NB4 (cell line): ENCODE measurements at regions not wholly inside any gene's neighbourhood (a gene's known extent, or its start where the extent isn't known, plus 50 kb on each side); places are given as distances from the start of the nearest gene placed in this dataset.
A peak's percentile ranks its signal among the peaks of the same experiment; 100 is the strongest.

Experiments
- DNase-seq: peaks from one replicate; pipeline ENCODE4 v3.0.0; 2010; ENCODE audit warnings: low read depth
- H3K4me3 ChIP-seq: one replicate; pipeline ENCODE4 v1.5.1; 2011; ENCODE audit warnings: mild to moderate bottlenecking, low read depth, low read length, moderate library complexity
- MYC ChIP-seq: IDR thresholded peaks from 2 replicates; pipeline ENCODE4 v1.6.1; 2011; ENCODE audit warnings: low read depth, low read length
- POLR2A ChIP-seq: IDR thresholded peaks from 2 replicates; pipeline ENCODE4 v1.6.1; 2011; ENCODE audit warnings: mild to moderate bottlenecking; ENCODE audit not compliant: insufficient read length; ENCODE audit errors: extremely low read depth
- TF ChIP-seq, protein P1 (sequence below): IDR thresholded peaks from one replicate; pipeline ENCODE4 v1.5.1; 2012; ENCODE audit warnings: low read depth, low read length
- TF ChIP-seq, protein P2 (sequence below): IDR thresholded peaks from 2 replicates; pipeline ENCODE4 v1.6.1; 2011; ENCODE audit warnings: low read depth, low read length

DNA sequence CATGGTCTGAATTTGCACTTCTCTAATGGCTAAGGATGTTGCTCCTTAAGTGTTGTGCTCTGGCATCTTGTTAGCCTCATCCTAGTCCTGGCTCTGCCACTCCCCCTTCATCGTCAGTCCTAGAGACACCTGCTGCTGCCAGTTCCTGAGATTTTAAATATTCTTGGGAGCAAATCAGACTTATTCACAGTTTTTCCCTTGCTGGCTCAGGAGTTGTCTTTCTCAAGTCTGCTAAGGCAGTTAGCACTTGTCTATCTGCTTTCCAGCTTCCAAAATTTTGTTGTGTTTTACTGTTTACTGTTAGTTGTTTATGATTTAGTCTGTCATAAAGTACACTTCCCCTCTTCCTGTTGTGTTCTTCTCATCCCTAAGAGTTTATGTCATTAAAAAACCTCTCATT lies 201.0 kb downstream of the KIF26A start:
- H3K4me3 ChIP-seq: no peak overlapping the region
- DNase-seq: no peak
- TF ChIP-seq MYC (no peak), POLR2A (no peak)
- TF ChIP-seq, protein P1, sequence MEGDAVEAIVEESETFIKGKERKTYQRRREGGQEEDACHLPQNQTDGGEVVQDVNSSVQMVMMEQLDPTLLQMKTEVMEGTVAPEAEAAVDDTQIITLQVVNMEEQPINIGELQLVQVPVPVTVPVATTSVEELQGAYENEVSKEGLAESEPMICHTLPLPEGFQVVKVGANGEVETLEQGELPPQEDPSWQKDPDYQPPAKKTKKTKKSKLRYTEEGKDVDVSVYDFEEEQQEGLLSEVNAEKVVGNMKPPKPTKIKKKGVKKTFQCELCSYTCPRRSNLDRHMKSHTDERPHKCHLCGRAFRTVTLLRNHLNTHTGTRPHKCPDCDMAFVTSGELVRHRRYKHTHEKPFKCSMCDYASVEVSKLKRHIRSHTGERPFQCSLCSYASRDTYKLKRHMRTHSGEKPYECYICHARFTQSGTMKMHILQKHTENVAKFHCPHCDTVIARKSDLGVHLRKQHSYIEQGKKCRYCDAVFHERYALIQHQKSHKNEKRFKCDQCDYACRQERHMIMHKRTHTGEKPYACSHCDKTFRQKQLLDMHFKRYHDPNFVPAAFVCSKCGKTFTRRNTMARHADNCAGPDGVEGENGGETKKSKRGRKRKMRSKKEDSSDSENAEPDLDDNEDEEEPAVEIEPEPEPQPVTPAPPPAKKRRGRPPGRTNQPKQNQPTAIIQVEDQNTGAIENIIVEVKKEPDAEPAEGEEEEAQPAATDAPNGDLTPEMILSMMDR: no peak
- TF ChIP-seq, protein P2, sequence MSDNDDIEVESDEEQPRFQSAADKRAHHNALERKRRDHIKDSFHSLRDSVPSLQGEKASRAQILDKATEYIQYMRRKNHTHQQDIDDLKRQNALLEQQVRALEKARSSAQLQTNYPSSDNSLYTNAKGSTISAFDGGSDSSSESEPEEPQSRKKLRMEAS: no peak

DNA sequence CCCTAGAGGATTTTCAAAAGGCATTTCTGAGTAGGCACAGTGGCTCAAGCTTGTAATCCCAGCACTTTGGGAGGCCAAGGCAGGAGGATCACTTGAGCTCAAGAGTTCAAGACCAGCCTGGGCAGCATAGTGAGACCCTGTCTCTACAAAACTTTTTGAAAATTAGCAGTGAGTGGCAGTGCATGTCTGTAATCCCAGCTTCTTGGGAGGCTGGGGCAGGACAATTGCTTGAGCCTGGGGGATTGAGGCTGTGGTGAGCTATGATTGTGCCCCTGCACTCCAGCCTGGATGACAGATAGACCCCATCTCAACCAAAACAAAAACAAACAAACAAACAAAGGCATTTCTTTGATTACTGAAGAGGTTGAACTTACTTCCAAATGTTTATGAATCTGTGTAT lies 201.4 kb downstream of the KIF26A start:
- TF ChIP-seq, protein P1: no peak
- DNase-seq: no peak
- no peak overlapping the region for H3K4me3 ChIP-seq

DNA sequence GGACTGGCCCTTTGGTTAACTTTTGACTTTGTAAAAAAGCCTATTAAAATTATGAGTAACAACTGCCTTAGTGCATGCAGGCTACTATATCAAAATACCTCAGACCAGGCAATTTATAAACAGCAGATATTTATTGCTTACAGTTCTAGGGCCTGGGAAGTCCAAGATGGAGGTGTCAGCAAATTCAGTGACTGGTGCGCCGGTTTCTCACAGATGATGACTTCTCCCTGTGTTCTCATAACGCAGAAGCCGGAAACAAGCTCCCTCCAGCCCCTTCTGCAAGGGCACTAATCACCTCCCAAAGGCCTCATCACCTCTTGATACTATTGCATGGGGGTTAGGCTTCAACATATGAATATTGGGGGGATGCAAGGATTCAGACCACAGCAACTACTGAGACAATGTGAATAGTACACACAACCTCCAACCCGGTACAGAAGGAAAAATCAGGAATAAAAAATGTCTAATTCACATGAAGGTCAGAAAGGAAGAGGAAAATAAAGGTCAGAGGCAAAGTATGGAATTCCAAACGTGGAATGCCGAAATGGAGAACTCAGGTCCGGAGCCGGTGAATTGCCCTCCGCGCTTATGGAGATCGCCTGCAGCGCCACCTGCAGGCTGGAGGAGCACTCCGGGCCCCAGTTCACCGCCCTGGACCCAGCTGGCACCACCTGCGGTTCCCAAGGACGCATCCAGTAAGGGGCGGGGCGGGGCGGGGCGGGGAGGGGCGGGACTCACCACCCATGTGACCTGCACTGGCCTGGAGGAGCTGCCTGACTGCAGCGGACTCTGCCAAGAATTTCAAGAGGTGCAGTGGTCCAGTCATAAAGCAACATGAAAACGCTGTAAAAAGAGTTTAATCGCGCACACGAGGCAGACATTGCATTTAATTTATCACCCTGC lies 203.4 kb downstream of the KIF26A start:
- DNase-seq: peak; percentile 25
- TF ChIP-seq, protein P2: no peak
- TF ChIP-seq MYC (no peak), POLR2A (no peak)
- TF ChIP-seq, protein P1: no peak
- H3K4me3 ChIP-seq: no peak overlapping the region

DNA sequence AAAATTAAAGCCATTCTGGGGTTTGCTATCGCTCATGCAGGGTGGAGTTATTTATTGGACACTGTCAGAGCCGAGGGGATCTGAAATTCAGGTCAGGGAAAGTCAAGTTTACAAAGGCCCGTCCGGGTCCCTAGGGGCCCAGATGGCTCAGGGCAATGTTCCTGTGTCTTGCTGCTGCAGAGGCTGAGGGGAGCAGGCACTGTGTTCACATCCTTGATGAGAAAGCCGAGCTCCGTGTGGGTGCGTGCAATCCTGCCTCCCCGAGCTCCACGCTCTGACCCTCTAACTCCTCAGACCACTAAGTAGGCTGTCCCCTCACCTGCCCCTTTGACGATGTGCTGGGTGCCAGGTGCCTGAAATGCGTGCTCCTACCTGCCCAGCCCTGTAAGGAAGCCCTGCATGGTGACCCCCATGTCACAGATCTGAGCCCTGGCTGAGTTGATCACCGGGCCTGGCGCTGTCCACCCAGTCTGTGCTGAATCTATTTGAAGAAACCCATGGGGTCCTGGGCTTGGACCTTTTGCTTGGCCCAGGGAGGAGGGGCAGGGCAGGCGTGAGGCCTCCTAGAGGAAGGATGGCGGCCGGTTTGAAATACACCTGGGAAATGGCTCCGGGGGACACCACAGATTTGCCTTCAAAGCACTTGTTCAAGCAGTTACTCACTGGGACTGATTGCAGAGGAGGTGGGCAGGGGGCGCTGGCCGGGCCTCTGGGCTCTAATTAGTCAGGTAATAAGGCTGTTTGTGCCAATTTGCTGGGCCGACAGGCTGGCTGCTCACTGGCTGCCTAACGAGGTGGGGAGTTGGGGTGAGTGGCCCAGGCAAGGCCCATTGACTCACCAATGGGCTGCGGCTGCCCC lies 204.3 kb downstream of the KIF26A start:
- no peak for DNase-seq
- no peak overlapping the region for H3K4me3 ChIP-seq
- TF ChIP-seq, protein P2: no peak
- TF ChIP-seq MYC: no peak
- TF ChIP-seq, protein P1: no peak
- TF ChIP-seq POLR2A: no peak

DNA sequence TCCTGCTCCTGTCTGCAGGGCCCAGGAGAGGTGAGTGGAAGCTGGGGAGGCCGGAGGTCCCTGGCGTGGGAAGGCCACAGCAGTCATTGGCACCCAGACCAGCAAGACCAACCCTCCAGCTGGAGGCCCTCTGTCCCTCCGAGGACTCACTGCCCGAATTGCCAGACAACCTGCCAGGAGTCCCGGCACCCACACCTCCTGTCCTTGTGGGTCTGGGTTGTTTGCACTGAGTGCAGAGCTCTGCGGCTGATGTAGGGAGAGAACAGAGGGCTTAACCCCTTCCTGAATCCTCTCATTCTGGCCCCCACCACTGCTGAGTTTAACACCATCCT lies 204.9 kb downstream of the KIF26A start:
- H3K4me3 ChIP-seq: no peak overlapping the region
- DNase-seq: no peak
- TF ChIP-seq, protein P2: no peak
- TF ChIP-seq, protein P1: no peak
- no peak for TF ChIP-seq MYC
- no peak for TF ChIP-seq POLR2A
